IMR-90 (cell line): ENCODE measurements at regions not wholly inside any gene's neighbourhood (a gene's known extent, or its start where the extent isn't known, plus 50 kb on each side); places are given as distances from the start of the nearest gene placed in this dataset.

ENCODE experiments used
- BHLHE40 ChIP-seq: fragments of 150-350 bp; IDR thresholded peaks from 2 replicates; pipeline ENCODE4 v1.6.1; 2016; ENCODE audit warnings: mild to moderate bottlenecking, low read depth, low read length
- CEBPB ChIP-seq: IDR thresholded peaks from 2 replicates; pipeline ENCODE4 v1.6.1; 2012; ENCODE audit warnings: low read depth, low read length, improper control_type of control experiment
- CHD1 ChIP-seq: IDR thresholded peaks from 2 replicates; pipeline ENCODE4 v1.6.1; 2012; ENCODE audit warnings: low read depth, low read length, improper control_type of control experiment
- CTCF ChIP-seq: conservative IDR thresholded peaks from 2 replicates; pipeline ENCODE4 v1.5.1; 2012; ENCODE audit warnings: mild to moderate bottlenecking, low read depth, low read length, improper control_type of control experiment
- MAFK ChIP-seq: IDR thresholded peaks from 2 replicates; pipeline ENCODE4 v1.6.1; 2012; ENCODE audit warnings: low read depth, low read length, improper control_type of control experiment
- MAZ ChIP-seq: IDR thresholded peaks from 2 replicates; pipeline ENCODE4 v1.6.1; 2012; ENCODE audit warnings: low read depth, mild to moderate bottlenecking, low read length, improper control_type of control experiment, moderate library complexity, borderline replicate concordance
- MXI1 ChIP-seq: IDR thresholded peaks from 2 replicates; pipeline ENCODE4 v1.6.1; 2012; ENCODE audit warnings: low read depth, mild to moderate bottlenecking, low read length, moderate library complexity, borderline replicate concordance
- NFE2L2 ChIP-seq: fragments of 150-350 bp; IDR thresholded peaks from 2 replicates; pipeline ENCODE4 v1.6.1; 2016; ENCODE audit warnings: low read depth, mild to moderate bottlenecking, low read length
- POLR2A ChIP-seq: IDR thresholded peaks from 2 replicates; pipeline ENCODE4 v1.6.1; 2012; ENCODE audit warnings: mild to moderate bottlenecking, low read depth, low read length
- RAD21 ChIP-seq: IDR thresholded peaks from 2 replicates; pipeline ENCODE4 v1.6.1; 2012; ENCODE audit warnings: low read length, improper control_type of control experiment
- SMC3 ChIP-seq: fragments of 150-350 bp; IDR thresholded peaks from 2 replicates; pipeline ENCODE4 v1.6.1; 2016; ENCODE audit warnings: low read depth, mild to moderate bottlenecking, antibody characterized with exemption, low read length, moderate library complexity
- TF ChIP-seq, protein P1 (sequence below): fragments of 150-350 bp; IDR thresholded peaks from 2 replicates; pipeline ENCODE4 v1.6.1; 2017; ENCODE audit warnings: mild to moderate bottlenecking, antibody characterized with exemption, low read length, low read depth
- TF ChIP-seq, protein P2 (sequence below): fragments of 150-350 bp; IDR thresholded peaks from 2 replicates; pipeline ENCODE4 v1.6.1; 2016; ENCODE audit warnings: low read depth, mild to moderate bottlenecking, low read length, moderate library complexity, borderline replicate concordance

DNA sequence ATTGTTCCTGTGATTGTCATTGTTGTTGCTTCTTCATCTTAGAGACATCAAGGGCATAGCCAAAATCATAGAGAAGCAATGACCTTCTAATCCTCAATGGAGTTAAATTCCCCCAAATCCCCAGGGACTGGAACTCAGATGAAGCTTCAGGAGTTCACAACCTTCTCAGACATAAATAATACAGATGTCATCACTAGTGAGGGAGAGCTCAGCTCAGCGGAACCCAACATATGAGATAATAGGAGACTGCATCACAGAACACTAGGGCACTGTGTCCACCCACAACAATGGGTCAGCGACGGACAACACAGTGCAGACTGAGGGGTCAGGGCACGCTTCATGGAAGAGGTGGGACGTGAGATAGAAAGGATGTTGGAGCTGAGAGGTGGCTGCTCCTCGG, 1290.4 kb upstream of the TMEM132C start:
- no peak for TF ChIP-seq POLR2A
- TF ChIP-seq CTCF: no peak
- no peak for TF ChIP-seq CEBPB
- no peak for TF ChIP-seq NFE2L2
- TF ChIP-seq MAFK: no peak
- no peak for TF ChIP-seq MAZ
- no peak for TF ChIP-seq RAD21
- no peak for TF ChIP-seq MXI1
- TF ChIP-seq, protein P1, sequence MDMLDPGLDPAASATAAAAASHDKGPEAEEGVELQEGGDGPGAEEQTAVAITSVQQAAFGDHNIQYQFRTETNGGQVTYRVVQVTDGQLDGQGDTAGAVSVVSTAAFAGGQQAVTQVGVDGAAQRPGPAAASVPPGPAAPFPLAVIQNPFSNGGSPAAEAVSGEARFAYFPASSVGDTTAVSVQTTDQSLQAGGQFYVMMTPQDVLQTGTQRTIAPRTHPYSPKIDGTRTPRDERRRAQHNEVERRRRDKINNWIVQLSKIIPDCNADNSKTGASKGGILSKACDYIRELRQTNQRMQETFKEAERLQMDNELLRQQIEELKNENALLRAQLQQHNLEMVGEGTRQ: no peak
- TF ChIP-seq BHLHE40: no peak
- no peak for TF ChIP-seq CHD1
- TF ChIP-seq, protein P2, sequence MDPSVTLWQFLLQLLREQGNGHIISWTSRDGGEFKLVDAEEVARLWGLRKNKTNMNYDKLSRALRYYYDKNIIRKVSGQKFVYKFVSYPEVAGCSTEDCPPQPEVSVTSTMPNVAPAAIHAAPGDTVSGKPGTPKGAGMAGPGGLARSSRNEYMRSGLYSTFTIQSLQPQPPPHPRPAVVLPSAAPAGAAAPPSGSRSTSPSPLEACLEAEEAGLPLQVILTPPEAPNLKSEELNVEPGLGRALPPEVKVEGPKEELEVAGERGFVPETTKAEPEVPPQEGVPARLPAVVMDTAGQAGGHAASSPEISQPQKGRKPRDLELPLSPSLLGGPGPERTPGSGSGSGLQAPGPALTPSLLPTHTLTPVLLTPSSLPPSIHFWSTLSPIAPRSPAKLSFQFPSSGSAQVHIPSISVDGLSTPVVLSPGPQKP: no peak
- no peak for TF ChIP-seq SMC3
